ENCODE measurements at regions not wholly inside any gene's neighbourhood (a gene's known extent, or its start where the extent isn't known, plus 50 kb on each side); places are given as distances from the start of the nearest gene placed in this dataset.

GRCh38 chr5:105695941-105696340 is 1974.8 kb downstream of the EFNA5 start:
- POLR2A ChIA-PET = no interaction called here
- TF ChIP-seq HDGF (IDR thresholded peaks at IDR 0.05; ENCODE audit: borderline replicate concordance) (no peak), ELF4 (IDR thresholded peaks at IDR 0.05) (no peak), TARDBP (IDR thresholded peaks at IDR 0.05) (no peak), SP1 (IDR thresholded peaks at IDR 0.05) (no peak), BHLHE40 (IDR thresholded peaks at IDR 0.05; ENCODE audit: borderline replicate concordance) (no peak), ARNT (IDR thresholded peaks at IDR 0.05) (no peak), NFRKB (IDR thresholded peaks at IDR 0.05) (no peak), SUZ12 (IDR thresholded peaks at IDR 0.05) (no peak), CTBP1 (IDR thresholded peaks at IDR 0.05; ENCODE audit: borderline replicate concordance) (no peak), FOXA1 (IDR thresholded peaks at IDR 0.05) (no peak), LEF1 (IDR thresholded peaks at IDR 0.05; ENCODE audit: borderline replicate concordance) (no peak), FOXM1 (IDR thresholded peaks at IDR 0.05; ENCODE audit: borderline replicate concordance) (no peak), ZNF384 (IDR thresholded peaks at IDR 0.05) (no peak), L3MBTL2 (conservative IDR thresholded peaks at IDR 0.05) (no peak), FOXK2 (IDR thresholded peaks at IDR 0.05) (no peak)
- TF ChIP-seq, protein P1, sequence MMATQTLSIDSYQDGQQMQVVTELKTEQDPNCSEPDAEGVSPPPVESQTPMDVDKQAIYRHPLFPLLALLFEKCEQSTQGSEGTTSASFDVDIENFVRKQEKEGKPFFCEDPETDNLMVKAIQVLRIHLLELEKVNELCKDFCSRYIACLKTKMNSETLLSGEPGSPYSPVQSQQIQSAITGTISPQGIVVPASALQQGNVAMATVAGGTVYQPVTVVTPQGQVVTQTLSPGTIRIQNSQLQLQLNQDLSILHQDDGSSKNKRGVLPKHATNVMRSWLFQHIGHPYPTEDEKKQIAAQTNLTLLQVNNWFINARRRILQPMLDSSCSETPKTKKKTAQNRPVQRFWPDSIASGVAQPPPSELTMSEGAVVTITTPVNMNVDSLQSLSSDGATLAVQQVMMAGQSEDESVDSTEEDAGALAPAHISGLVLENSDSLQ (IDR thresholded peaks at IDR 0.05) = no peak
- no peak for DNase-seq (ENCODE audit: extremely low spot score)
- CTCF ChIA-PET = interaction anchor here (0.6 kb wide), 1 partner anchor 203 kb away, joined by 3 read pairs; no protein-coding TSS in a partner anchor

DNA sequence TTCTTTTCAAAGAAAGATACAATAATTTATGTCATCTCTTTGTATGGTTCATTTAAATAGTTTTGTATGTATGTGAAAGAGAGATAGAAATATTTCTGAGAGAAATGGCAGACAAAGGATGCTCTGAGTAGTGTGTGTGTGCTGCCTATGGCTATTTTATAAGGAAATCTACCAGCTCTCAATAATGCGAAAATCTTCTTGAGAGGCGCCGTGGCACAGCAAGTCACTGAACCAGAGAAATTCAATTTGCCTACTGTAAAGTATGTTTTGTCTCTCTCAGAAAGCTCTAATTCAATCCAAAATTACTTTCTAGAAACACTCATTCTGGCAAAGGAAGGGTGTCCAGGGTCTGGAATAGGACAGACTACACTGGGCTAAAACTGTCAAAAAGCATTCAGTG is 1981.1 kb downstream of the EFNA5 start:
- no peak for DNase-seq (ENCODE audit: extremely low spot score)
- POLR2A ChIA-PET = no interaction called here
- TF ChIP-seq TARDBP (IDR thresholded peaks at IDR 0.05) (no peak), FOXA1 (IDR thresholded peaks at IDR 0.05) (no peak), L3MBTL2 (conservative IDR thresholded peaks at IDR 0.05) (no peak), CTBP1 (IDR thresholded peaks at IDR 0.05; ENCODE audit: borderline replicate concordance) (no peak), ZNF384 (IDR thresholded peaks at IDR 0.05) (no peak), ARNT (IDR thresholded peaks at IDR 0.05) (no peak), HDGF (IDR thresholded peaks at IDR 0.05; ENCODE audit: borderline replicate concordance) (no peak), LEF1 (IDR thresholded peaks at IDR 0.05; ENCODE audit: borderline replicate concordance) (no peak)
- CTCF ChIA-PET = no interaction called here

DNA sequence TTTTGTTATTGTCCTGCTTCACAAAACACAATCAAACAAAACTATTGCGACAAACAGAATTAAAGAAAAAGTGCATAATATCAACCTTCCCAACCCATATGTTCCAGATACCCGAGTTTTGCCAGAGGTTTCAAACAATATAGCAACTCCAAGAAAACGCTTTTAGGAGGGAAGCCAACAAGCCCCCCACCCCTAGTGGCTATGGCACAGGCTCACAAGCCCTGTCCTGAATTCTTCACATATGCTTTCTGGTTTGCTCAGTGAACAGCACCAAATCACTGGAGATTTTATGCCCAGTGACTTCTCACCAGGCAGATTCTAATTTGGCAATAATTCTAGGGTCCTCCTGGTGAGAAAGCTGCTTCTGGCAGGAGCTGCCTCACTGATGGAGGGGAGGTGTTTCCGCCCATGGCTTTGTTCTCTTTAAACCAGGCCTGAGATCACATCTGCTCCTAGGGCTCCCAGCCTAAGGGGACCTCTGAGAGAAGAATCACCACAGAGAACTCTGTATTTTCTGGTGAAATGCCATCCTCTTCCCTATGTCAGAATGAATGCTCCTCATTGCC is 1982.4 kb downstream of the EFNA5 start:
- ChIA-PET POLR2A (no interaction called here), CTCF (no interaction called here)
- DNase-seq (ENCODE audit: extremely low spot score) = no peak
- TF ChIP-seq SP1 (IDR thresholded peaks at IDR 0.05) = no peak
- no peak for TF ChIP-seq LEF1 (IDR thresholded peaks at IDR 0.05; ENCODE audit: borderline replicate concordance)
- TF ChIP-seq ARNT (IDR thresholded peaks at IDR 0.05) = no peak
- no peak for TF ChIP-seq ZNF384 (IDR thresholded peaks at IDR 0.05)
- TF ChIP-seq NFRKB (IDR thresholded peaks at IDR 0.05) = no peak
- no peak for TF ChIP-seq BHLHE40 (IDR thresholded peaks at IDR 0.05; ENCODE audit: borderline replicate concordance)
- no peak for TF ChIP-seq HDGF (IDR thresholded peaks at IDR 0.05; ENCODE audit: borderline replicate concordance)
- no peak for TF ChIP-seq FOXM1 (IDR thresholded peaks at IDR 0.05; ENCODE audit: borderline replicate concordance)
- TF ChIP-seq, protein P1 (IDR thresholded peaks at IDR 0.05) = no peak
- TF ChIP-seq TARDBP (IDR thresholded peaks at IDR 0.05) = no peak
- no peak for TF ChIP-seq FOXK2 (IDR thresholded peaks at IDR 0.05)
- TF ChIP-seq SUZ12 (IDR thresholded peaks at IDR 0.05) = no peak
- TF ChIP-seq ELF4 (IDR thresholded peaks at IDR 0.05) = no peak
- no peak for TF ChIP-seq CTBP1 (IDR thresholded peaks at IDR 0.05; ENCODE audit: borderline replicate concordance)
- no peak for TF ChIP-seq FOXA1 (IDR thresholded peaks at IDR 0.05)

GRCh38 chr5:105687493-105687892 is 1983.2 kb downstream of the EFNA5 start:
- TF ChIP-seq FOXK2 (IDR thresholded peaks at IDR 0.05) (no peak), HDGF (IDR thresholded peaks at IDR 0.05; ENCODE audit: borderline replicate concordance) (no peak), SUZ12 (IDR thresholded peaks at IDR 0.05) (no peak), FOXM1 (IDR thresholded peaks at IDR 0.05; ENCODE audit: borderline replicate concordance) (no peak), ELF4 (IDR thresholded peaks at IDR 0.05) (no peak), ZNF384 (IDR thresholded peaks at IDR 0.05) (no peak), FOXA1 (IDR thresholded peaks at IDR 0.05) (no peak), ARNT (IDR thresholded peaks at IDR 0.05) (no peak), TARDBP (IDR thresholded peaks at IDR 0.05) (no peak), SP1 (IDR thresholded peaks at IDR 0.05) (no peak), LEF1 (IDR thresholded peaks at IDR 0.05; ENCODE audit: borderline replicate concordance) (no peak), CTBP1 (IDR thresholded peaks at IDR 0.05; ENCODE audit: borderline replicate concordance) (no peak), NFRKB (IDR thresholded peaks at IDR 0.05) (no peak), L3MBTL2 (conservative IDR thresholded peaks at IDR 0.05) (no peak)
- TF ChIP-seq, protein P1 (IDR thresholded peaks at IDR 0.05) = no peak
- POLR2A ChIA-PET = no interaction called here
- DNase-seq (ENCODE audit: extremely low spot score) = no peak

GRCh38 chr5:105685884-105686283 is 1984.9 kb downstream of the EFNA5 start:
- TF ChIP-seq FOXA1 (IDR thresholded peaks at IDR 0.05) (no peak), SP1 (IDR thresholded peaks at IDR 0.05) (no peak), ELF4 (IDR thresholded peaks at IDR 0.05) (no peak), HDGF (IDR thresholded peaks at IDR 0.05; ENCODE audit: borderline replicate concordance) (no peak), FOXM1 (IDR thresholded peaks at IDR 0.05; ENCODE audit: borderline replicate concordance) (no peak), TARDBP (IDR thresholded peaks at IDR 0.05) (no peak), NFRKB (IDR thresholded peaks at IDR 0.05) (no peak), ZNF384 (IDR thresholded peaks at IDR 0.05) (no peak), L3MBTL2 (conservative IDR thresholded peaks at IDR 0.05) (no peak), ARNT (IDR thresholded peaks at IDR 0.05) (no peak), SUZ12 (IDR thresholded peaks at IDR 0.05) (no peak), LEF1 (IDR thresholded peaks at IDR 0.05; ENCODE audit: borderline replicate concordance) (no peak), BHLHE40 (IDR thresholded peaks at IDR 0.05; ENCODE audit: borderline replicate concordance) (no peak)
- TF ChIP-seq, protein P1 (IDR thresholded peaks at IDR 0.05) = no peak
- DNase-seq (ENCODE audit: extremely low spot score) = no peak
- ChIA-PET CTCF (no interaction called here), POLR2A (no interaction called here)

More at GRCh38 chr5:105687493-105687892, 1983.2 kb downstream of the EFNA5 start:
- CTCF ChIA-PET = no interaction called here

Data from HEK293T (cell line).